GM18517 (cell line): ENCODE measurements at regions not wholly inside any gene's neighbourhood (a gene's known extent, or its start where the extent isn't known, plus 50 kb on each side); places are given as distances from the start of the nearest gene placed in this dataset.

ENCODE experiments used
- ATAC-seq: cut with Tn5 transposase; IDR thresholded peaks from one replicate; pipeline ENCODE4 v1.9.1; 2021; ENCODE audit warnings: mild to moderate bottlenecking, moderate library complexity; ENCODE audit not compliant: unreplicated experiment

GRCh38 chr12:105977652-105978051 lies 161.1 kb downstream of the NUAK1 start:
- no peak for ATAC-seq

- ATAC-seq = no peak
These were observed 160.5 kb downstream of the NUAK1 start for GRCh38 chr12:105978276-105978675.

DNA sequence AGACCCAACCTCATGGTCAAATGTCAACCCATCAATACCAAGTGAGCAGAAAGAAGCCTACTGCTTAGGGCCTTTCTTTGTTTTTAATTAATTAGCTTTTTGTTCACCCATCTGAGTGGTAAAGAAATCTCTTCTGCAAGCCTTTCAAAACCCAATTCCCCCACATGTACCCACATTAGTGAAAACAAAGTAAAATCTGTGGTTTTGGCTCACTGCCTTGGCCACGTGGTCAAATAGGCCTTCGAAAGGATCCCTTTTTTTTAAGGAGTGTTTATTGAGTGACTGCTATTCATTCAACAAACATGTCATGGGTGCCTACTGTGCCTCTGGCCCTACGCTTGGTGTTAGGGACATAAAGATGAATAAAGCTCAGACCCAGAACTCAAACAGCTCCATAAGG lies 160.1 kb downstream of the NUAK1 start:
- ATAC-seq = no peak

GRCh38 chr12:105980085-105980484 lies 158.7 kb downstream of the NUAK1 start:
- no peak for ATAC-seq

- ATAC-seq = no peak
These were observed 158.2 kb downstream of the NUAK1 start for GRCh38 chr12:105980533-105980932.

DNA sequence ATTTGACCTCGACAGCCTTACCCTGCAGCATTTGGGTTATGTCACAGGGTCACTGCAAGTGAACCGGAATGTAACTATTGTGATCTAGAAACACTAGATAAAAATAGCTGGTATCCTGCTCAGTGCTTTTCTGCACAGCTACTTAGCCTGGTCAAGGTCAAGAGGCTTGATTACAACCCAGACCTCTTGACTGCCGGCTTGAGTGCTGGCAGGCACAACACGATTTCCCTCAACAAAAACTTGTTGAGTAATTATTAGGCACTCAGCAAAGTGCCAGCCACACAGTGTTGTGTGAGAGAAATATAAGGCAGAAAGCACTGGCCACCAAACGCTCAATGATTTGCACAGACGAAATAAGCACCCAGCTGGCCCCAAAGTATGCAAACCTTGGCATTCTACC lies 156.7 kb downstream of the NUAK1 start:
- ATAC-seq = no peak

- ATAC-seq = no peak
These were observed 155.0 kb downstream of the NUAK1 start for GRCh38 chr12:105983622-105984320.

DNA sequence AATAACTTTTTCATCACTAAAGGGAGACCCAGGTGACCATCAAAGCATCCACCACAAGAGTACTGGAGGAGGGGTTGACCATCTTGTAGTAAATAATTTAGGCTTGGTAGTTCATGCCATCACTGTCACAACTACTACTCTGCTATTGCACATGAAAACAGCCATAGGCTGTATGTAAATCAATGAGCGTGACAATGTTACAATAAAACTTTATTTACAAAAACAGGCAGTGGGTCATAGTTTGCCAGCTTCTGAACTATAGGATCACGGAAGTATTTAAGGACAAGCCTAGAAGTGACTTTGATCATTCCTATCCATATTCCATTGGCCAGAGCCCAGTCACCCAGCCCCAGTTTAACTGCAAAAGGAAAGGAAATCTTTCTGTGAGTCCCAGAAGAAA lies 153.4 kb downstream of the NUAK1 start:
- no peak for ATAC-seq

- ATAC-seq = no peak
These were observed 151.7 kb downstream of the NUAK1 start for GRCh38 chr12:105986779-105987684.

- ATAC-seq = no peak
These were observed 151.1 kb downstream of the NUAK1 start for GRCh38 chr12:105987685-105988035.

- no peak for ATAC-seq
These were observed 145.7 kb downstream of the NUAK1 start for GRCh38 chr12:105992849-105993740.

- no peak for ATAC-seq
These were observed 144.8 kb downstream of the NUAK1 start for GRCh38 chr12:105993766-105994555.

DNA sequence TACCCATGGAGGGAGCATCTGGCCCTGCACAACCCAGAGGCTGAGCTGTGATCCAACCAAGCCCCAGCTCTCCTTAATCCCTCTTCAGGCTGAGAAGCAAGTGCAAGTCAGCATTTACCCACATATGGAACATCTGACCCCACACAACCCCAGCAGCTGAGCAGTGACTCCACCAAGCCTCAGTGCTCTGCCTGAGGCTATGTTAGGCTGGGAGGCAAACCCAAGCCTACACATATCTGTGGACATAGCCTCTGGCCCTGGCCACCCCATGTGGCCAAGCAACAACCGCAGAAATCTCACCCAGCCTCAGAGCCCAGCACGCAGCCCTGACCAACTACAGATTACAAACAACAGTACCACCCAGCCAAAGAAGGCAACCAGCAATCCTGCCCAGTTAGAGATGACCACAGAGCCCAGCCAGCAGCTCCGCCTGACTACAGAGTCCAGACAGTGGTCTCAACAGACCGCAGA lies 142.8 kb downstream of the NUAK1 start:
- ATAC-seq = no peak

GRCh38 chr12:105998561-105998960 lies 140.2 kb downstream of the NUAK1 start:
- no peak for ATAC-seq

GRCh38 chr12:106000382-106001104 lies 138.2 kb downstream of the NUAK1 start:
- no peak for ATAC-seq

DNA sequence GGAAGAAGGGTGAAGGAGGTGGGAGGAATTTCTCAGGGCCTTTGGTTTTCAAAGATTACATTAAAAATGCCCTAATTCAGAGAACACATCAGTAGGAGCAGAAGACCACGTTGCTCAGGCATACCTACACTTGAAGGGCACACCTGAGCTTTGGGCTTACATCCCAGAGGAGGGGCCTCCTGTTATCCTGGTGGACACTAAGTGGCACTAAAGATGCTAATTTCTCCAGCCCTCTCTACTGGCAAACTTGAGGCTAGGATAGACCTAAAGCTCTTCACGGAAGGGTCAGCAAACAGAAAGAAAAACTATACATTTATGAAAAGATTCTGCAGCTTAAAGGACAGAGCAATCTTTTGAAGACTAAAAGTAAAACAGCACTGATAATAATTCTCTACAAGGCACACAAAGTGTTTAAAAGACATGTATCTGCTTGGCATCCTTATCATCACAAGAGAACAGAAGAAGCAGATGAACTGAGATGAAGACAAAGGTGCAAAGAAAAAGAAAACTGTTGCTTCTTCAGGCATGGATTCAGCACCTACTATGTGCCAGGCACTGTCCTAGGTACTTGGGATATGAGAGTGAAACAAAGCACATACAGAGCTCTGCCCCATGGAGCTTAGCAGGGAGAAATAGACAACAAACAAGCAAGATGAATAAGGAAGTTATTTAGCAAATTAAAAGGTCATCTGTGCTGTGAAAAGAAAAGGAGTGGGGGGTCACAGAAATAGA lies 137.5 kb downstream of the NUAK1 start:
- no peak for ATAC-seq

DNA sequence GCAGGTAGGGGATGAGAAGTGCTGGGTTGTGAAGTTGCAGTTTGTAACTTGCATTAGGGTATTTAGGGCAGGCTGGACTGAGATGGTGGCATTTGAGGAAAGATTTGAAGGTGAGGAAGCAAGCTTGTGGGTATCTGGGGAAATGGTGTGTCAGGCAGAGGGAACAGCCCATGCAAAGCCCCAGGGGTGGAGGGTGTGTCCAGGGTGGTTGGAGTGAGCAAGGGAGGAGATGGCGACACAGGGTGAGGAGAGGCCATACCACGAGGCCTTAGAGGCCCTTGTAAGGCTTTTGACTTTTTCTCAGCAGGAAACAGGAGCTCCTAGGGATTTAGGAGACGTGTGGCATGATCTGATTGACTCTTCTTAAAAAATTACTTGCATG lies 136.9 kb downstream of the NUAK1 start:
- no peak for ATAC-seq

DNA sequence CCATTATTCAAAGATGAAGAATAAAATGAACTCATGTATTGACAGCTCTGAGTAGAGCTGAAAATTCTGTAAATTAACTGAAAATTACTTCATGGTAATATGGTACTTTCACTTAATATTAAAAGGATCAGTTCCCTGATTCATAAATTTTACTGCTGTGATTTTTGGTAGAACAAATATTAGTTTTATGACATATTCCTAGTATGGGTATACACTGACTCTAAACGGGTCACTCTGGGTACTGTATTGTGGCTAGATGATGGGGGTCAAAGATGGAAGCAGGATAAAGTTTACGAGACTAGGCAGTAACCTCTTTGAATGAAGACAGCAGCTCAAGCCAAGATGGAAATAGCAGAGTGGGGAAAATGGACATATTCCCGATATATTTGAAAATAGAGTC lies 135.5 kb downstream of the NUAK1 start:
- ATAC-seq = no peak

- ATAC-seq = no peak
These were observed 134.5 kb downstream of the NUAK1 start for GRCh38 chr12:106004289-106004688.
